Activated CD8-positive, alpha-beta T cell treated with anti-CD3 and anti-CD28 coated beads, Interleukin-2, amount 10 ng/mL, durations not matched to agents 7 days and 5 days (primary cell): ENCODE measurements at regions not wholly inside any gene's neighbourhood (a gene's known extent, or its start where the extent isn't known, plus 50 kb on each side); places are given as distances from the start of the nearest gene placed in this dataset.
A peak's percentile ranks its signal among the peaks of the same experiment; 100 is the strongest.
"Not testable (repeated sequence)": the region's sequence is repeated elsewhere in the genome, so short reads cannot be mapped to it uniquely, and the experiment has no call there.

ENCODE experiments used
- ATAC-seq: fragments of 150-1000 bp; cut with Tn5 transposase; one replicate; pipeline ENCODE4 v1.10.0; 2021; ENCODE audit warnings: moderate library complexity
- CTCF ChIA-PET: fragments of 350-600 bp; sonication (Branson Sonifier 250); formaldehyde crosslinking; loops from one replicate; lab custom pipeline; 2021; ENCODE audit warnings: antibody characterized with exemption; lab: Charles Lee
- POLR2A ChIA-PET: fragments of 350-600 bp; sonication (Branson Sonifier 250); formaldehyde crosslinking; loops from one replicate; lab custom pipeline; 2021; ENCODE audit warnings: antibody characterized with exemption; lab: Charles Lee
- DNase-seq: peaks from one replicate; pipeline ENCODE4 v3.0.0-alpha.2; 2020
- H3K27ac Mint-ChIP-seq: one replicate; pipeline ENCODE4 v1.8.0; 2021; ENCODE audit warnings: mild to moderate bottlenecking, mixed read lengths
- H3K27me3 Mint-ChIP-seq: one replicate; pipeline ENCODE4 v1.8.0; 2021; ENCODE audit warnings: low read depth, mixed read lengths
- H3K36me3 Mint-ChIP-seq: one replicate; pipeline ENCODE4 v1.8.0; 2021; ENCODE audit warnings: low read depth, mixed read lengths
- H3K4me1 Mint-ChIP-seq: one replicate; pipeline ENCODE4 v1.8.0; 2021; ENCODE audit warnings: low read depth, mixed read lengths
- H3K4me3 Mint-ChIP-seq: one replicate; pipeline ENCODE4 v1.8.0; 2021; ENCODE audit warnings: mild to moderate bottlenecking, mixed read lengths
- H3K9me3 Mint-ChIP-seq: one replicate; pipeline ENCODE4 v1.8.0; 2022; ENCODE audit warnings: mixed read lengths; ENCODE audit not compliant: insufficient read depth

DNA sequence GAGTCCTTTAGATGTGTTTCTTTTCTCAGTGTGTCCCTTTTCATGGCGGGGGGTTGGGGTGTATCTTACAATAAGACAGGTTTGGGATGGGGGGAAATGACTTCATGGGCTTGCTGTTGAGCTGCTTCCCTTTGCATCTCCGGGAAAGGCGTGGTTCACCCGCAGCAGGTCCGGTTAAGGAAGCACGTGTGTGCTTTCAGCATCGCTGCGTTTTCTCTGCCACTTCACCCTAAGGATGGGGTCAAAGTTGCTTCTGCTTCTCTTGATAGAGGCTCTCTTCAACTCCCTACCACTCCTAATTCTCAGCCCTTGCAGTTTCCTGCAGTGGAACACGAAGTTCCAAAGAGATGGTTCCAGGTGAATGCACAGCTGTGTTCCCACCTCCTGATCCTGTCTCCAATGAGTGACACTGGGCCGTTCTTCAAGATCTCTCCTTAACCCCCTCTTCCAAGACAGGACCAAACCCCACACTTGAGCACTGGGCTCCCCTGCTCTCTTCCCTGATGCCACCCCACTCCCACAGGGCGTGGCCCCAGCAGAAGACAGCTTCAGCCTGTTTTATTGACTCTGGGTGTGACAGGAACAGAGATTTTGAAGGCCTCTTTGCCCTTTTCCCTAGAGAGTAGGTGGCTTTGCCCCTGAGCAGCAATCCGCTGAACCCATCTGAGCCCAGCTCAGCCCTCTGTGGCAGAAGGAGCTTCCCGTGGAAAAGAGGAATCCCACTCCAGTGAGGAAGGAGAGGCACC, 85.2 kb downstream of the PLEKHG1 start:
- H3K4me3 Mint-ChIP-seq = no peak overlapping the region
- no peaks in the 10 kb centered on the region for H3K27me3 Mint-ChIP-seq
- no peaks in the 10 kb centered on the region for H3K9me3 Mint-ChIP-seq
- ChIA-PET POLR2A (no interaction called here), CTCF (interaction anchor here (1.3 to 3.1 kb wide), 4 partner anchors 41 to 277 kb away, joined by 3 to 11 read pairs (median 4); no protein-coding TSS in a partner anchor)
- peaks cover 12% of the 10 kb centered on the region for H3K4me1 Mint-ChIP-seq
- ATAC-seq (no peak), DNase-seq (no peak)
- H3K36me3 Mint-ChIP-seq = no peaks in the 10 kb centered on the region
- no peak overlapping the region for H3K27ac Mint-ChIP-seq

DNA sequence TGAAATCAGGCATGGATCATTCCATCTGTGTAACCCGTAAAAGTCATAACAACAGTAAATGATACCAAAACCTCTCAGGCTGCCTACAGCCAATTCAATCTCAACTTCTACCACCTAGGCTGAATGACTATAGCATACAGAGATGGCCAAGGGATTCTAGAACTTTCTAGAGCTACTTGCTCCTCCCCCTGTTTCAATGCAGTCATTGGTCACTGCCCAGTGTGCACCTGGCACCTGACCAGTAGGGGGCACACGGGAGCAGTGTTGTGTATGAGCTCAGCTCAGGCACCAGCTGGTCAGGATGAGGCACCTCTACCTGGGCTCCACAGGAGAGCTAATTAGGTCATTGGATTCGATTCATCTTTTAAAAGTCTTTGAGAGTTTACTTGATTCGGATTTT, 86.2 kb downstream of the PLEKHG1 start:
- H3K9me3 Mint-ChIP-seq = no peaks in the 10 kb centered on the region
- no peak overlapping the region for H3K4me3 Mint-ChIP-seq
- CTCF ChIA-PET = interaction anchor here (0.6 to 3.1 kb wide), 12 partner anchors 10 to 278 kb away, joined by 3 to 16 read pairs (median 4); no protein-coding TSS in a partner anchor
- peak; percentile 60 for ATAC-seq
- POLR2A ChIA-PET = no interaction called here
- H3K36me3 Mint-ChIP-seq = no peaks in the 10 kb centered on the region
- H3K27ac Mint-ChIP-seq = no peak overlapping the region
- no peaks in the 10 kb centered on the region for H3K27me3 Mint-ChIP-seq
- DNase-seq = peak; percentile 57
- peaks cover 12% of the 10 kb centered on the region for H3K4me1 Mint-ChIP-seq

DNA sequence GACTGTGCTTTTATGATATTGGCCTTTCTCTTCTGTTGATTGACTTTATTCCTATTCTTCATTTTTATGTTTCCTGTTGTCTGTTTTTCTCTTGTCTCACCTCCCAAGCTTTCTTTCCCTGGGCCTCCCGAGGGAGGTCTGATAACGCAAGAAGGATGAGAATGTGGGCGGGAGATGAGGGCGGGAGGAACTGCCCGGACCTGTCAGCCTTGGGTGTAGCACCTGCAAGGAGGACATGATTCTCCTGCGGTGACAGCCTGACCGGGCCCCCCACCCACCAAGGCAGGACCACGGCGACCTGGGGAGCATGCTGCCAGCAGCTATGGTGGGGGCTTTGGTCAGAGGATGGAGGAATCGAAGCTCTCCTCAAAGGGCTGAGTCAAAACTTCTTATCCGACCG, 86.9 kb downstream of the PLEKHG1 start:
- DNase-seq (no peak), ATAC-seq (no peak)
- no peaks in the 10 kb centered on the region for H3K9me3 Mint-ChIP-seq
- CTCF ChIA-PET = interaction anchor here (0.7 to 3.1 kb wide), 11 partner anchors 9 to 279 kb away, joined by 3 to 16 read pairs (median 4); no protein-coding TSS in a partner anchor
- H3K27me3 Mint-ChIP-seq = no peaks in the 10 kb centered on the region
- peaks cover 12% of the 10 kb centered on the region for H3K4me1 Mint-ChIP-seq
- POLR2A ChIA-PET = no interaction called here
- no peak overlapping the region for H3K27ac Mint-ChIP-seq
- no peaks in the 10 kb centered on the region for H3K36me3 Mint-ChIP-seq
- H3K4me3 Mint-ChIP-seq = no peak overlapping the region

DNA sequence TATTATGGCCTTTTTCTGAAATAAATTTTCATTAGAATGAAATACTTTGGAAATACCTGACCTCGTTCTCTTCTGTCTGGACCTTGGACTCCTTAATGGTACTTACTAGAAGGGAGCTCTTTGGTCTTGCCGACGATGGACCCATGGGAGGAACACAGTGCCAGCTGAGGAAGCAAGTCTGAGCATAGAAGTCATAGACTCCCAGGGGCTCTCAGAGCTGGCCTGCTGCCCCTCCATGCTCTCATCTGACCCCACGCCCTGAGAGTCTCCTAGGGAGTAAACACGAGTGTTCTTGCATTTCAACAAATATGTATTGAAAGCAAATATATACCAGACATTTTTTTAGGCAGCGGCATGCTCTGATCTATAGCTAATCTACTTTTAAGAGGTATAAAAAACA, 87.8 kb downstream of the PLEKHG1 start:
- no peaks in the 10 kb centered on the region for H3K36me3 Mint-ChIP-seq
- DNase-seq (no peak), ATAC-seq (no peak)
- H3K27ac Mint-ChIP-seq = no peak overlapping the region
- H3K9me3 Mint-ChIP-seq = no peaks in the 10 kb centered on the region
- CTCF ChIA-PET = interaction anchor here (0.7 to 2.0 kb wide), 3 partner anchors 8 to 198 kb away, joined by 3 to 16 read pairs (median 3); no protein-coding TSS in a partner anchor
- no peaks in the 10 kb centered on the region for H3K27me3 Mint-ChIP-seq
- H3K4me3 Mint-ChIP-seq = no peak overlapping the region
- H3K4me1 Mint-ChIP-seq = peaks cover 12% of the 10 kb centered on the region
- POLR2A ChIA-PET = no interaction called here

DNA sequence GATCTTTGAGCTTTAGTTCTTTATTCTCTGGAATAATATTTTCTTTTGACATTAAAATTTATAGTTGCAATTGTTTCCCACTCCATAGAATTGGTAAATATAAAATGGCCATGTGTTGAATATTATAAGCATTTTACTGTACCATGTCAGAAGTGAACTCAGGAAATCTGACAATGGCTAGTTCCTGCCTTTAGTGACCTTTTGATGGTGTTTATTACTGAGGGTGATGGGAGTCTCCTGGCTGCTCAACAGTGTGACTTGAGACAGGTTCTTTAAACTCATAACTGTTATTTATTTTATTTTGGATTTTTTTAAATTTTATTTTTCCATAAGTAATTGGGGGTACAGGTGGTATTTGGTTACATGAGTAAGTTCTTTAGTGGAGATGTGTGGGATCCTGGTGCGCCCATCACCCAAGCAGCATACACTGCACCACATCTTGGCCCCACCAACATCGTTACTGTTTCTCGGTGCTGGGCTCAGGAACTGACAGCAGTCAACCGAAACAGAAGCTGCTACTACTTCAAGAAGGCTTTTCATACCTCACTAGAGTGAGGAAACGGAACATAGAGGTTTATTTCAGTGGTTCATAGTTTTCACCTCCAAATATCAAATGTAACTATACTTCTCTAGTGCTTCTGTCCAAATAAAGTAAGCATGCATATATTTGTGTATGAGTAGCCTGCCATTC, 90.4 kb downstream of the PLEKHG1 start:
- Mint-ChIP-seq H3K4me3 (no peak overlapping the region), H3K27me3 (no peaks in the 10 kb centered on the region), H3K9me3 (no peaks in the 10 kb centered on the region), H3K36me3 (no peaks in the 10 kb centered on the region), H3K4me1 (no peaks in the 10 kb centered on the region), H3K27ac (no peak overlapping the region)
- ChIA-PET POLR2A (no interaction called here), CTCF (no interaction called here)
- DNase-seq (no peak), ATAC-seq (no peak)

DNA sequence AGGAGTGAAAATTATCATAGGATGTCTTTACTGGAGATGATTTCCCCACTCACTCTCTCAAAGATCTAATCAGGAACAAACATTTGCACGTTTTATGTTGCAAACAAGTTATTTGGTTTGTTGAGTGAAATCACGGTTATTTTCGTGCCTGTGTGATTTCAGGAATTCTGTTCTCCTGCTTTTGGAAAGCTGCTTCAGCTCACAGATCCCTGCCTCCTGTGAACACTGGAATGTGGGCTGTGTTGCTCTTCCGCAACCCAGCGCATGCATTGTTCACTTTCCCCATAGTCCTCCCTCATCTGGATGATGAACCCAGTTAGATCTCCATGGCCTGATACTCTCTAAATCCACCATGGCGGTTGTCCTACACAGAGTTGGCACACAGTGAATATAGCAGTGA, 91.0 kb downstream of the PLEKHG1 start:
- no peaks in the 10 kb centered on the region for H3K36me3 Mint-ChIP-seq
- no peaks in the 10 kb centered on the region for H3K9me3 Mint-ChIP-seq
- no peaks in the 10 kb centered on the region for H3K4me1 Mint-ChIP-seq
- H3K4me3 Mint-ChIP-seq = no peak overlapping the region
- peaks cover 1% of the 10 kb centered on the region for H3K27me3 Mint-ChIP-seq
- POLR2A ChIA-PET = no interaction called here
- ATAC-seq (no peak), DNase-seq (no peak)
- no peak overlapping the region for H3K27ac Mint-ChIP-seq
- CTCF ChIA-PET = no interaction called here

DNA sequence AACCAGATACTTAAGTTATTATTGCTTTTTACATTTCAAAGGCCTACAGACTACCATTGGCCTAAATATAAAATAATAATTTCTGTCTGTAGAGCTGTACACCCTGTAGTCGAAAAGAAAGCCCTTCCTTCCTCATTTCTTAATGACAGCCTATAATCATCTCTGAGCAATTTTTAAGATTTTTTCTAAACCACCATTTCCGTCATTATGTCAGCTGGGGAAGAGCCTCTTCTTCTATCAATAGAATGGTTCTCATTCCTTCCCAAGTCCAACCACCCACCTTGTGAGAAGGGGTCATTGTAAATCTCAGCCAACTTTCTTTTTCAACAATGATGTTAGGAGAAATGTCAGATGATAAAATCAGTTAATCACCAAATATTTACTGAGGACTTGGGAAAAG, 91.8 kb downstream of the PLEKHG1 start:
- Mint-ChIP-seq H3K4me3 (no peak overlapping the region), H3K27ac (no peak overlapping the region), H3K27me3 (peaks cover 4% of the 10 kb centered on the region), H3K9me3 (no peaks in the 10 kb centered on the region), H3K4me1 (no peaks in the 10 kb centered on the region), H3K36me3 (no peaks in the 10 kb centered on the region)
- ChIA-PET POLR2A (no interaction called here), CTCF (no interaction called here)
- ATAC-seq = no peak
- no peak for DNase-seq

DNA sequence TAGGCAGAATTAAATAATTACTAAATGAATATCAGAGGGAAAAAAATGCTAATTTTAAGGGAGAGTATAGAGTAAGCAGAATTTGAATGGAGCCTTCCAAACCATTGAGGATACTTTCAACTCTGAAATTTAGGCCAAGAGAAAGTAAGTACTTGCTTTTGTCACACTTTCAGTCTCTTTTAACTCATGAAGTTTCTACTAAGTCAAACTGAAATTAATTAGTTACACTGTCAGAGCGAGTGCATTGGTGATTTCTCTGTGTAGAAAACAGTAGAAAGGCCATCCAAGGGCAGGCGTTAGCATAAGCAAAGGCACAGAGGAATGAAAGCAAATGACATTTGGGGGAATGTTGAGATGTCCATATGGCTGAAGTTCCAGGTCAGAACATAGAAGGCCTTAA, 92.9 kb downstream of the PLEKHG1 start:
- Mint-ChIP-seq H3K4me1 (no peaks in the 10 kb centered on the region), H3K27ac (no peak overlapping the region), H3K27me3 (peaks cover 4% of the 10 kb centered on the region), H3K9me3 (no peaks in the 10 kb centered on the region), H3K4me3 (no peak overlapping the region), H3K36me3 (no peaks in the 10 kb centered on the region)
- ChIA-PET CTCF (no interaction called here), POLR2A (no interaction called here)
- DNase-seq = no peak
- no peak for ATAC-seq

DNA sequence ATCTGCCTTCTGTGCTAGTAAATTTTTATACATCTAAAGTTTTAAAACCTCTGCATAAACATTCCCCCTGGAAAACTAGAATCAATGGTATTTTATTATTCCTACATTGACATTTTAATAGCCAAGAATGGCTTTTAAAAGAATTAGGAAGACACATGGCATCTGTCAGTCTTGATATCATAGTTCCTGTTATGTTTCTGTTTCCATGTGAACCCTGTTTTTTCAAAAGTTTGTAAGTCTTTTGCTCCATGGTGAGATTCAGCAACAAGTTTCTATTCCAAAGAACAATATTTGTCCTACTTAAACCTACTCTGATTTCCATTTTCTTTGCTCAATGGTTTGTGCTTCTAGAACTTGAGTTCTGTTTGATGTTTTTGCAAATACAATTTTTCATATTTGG, 95.2 kb downstream of the PLEKHG1 start:
- POLR2A ChIA-PET = no interaction called here
- Mint-ChIP-seq H3K4me3 (no peak overlapping the region), H3K36me3 (no peaks in the 10 kb centered on the region), H3K27ac (no peak overlapping the region), H3K9me3 (no peaks in the 10 kb centered on the region), H3K4me1 (no peaks in the 10 kb centered on the region), H3K27me3 (peaks cover 6% of the 10 kb centered on the region)
- DNase-seq (no peak), ATAC-seq (no peak)
- CTCF ChIA-PET = interaction anchor here (2.0 kb wide), 1 partner anchor 9 kb away, joined by 16 read pairs; no protein-coding TSS in a partner anchor

DNA sequence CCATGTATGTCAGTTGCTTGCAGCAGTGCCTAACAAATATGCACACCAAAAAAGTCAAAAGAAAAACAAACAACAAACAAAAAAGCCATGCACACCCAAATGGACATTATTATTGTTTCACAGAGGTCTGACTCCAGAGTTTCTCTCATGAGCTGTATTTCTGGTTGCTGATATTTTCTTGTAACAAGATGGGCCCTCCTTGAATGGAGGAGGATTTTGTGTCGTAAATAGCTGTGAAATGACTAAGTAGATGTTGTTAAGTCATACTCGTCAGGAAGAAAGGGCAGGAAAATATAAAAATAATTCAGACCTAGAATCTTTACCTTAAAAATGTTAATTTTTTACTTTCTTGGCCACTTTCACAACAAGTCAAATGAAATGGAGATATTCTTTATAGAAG, 96.0 kb downstream of the PLEKHG1 start:
- H3K27ac Mint-ChIP-seq = no peak overlapping the region
- H3K36me3 Mint-ChIP-seq = no peaks in the 10 kb centered on the region

DNA sequence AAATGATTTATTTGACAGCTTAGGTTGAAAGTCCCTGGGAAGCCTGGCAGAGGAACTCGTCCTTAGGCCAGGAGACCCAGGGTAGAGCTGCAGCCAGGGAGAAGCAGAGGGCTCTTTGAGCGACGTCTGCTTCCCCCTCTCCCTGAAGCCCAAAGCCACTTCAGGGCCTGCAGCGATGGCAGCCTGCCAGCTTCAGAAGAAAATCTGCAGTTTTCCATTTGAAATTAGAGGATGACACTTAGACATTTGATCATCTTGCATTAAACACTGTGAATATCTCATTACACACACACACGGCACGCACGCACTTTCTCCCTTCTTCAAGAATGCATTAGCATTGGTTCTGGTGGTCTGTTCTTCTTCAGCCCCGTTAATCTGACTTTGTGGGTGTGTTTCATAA, 96.5 kb downstream of the PLEKHG1 start:
- Mint-ChIP-seq H3K36me3 (no peaks in the 10 kb centered on the region), H3K4me1 (no peaks in the 10 kb centered on the region), H3K27ac (no peak overlapping the region), H3K4me3 (no peak overlapping the region), H3K9me3 (no peaks in the 10 kb centered on the region), H3K27me3 (peaks cover 6% of the 10 kb centered on the region)
- ChIA-PET POLR2A (no interaction called here), CTCF (interaction anchor here (2.0 kb wide), 1 partner anchor 10 kb away, joined by 16 read pairs; no protein-coding TSS in a partner anchor)
- ATAC-seq (no peak), DNase-seq (no peak)

More for the DNA sequence above, 96.0 kb downstream of the PLEKHG1 start:
- no peaks in the 10 kb centered on the region for H3K4me1 Mint-ChIP-seq
- CTCF ChIA-PET = interaction anchor here (0.7 to 2.0 kb wide), 2 partner anchors 9 to 319 kb away, joined by 3 to 16 read pairs; no protein-coding TSS in a partner anchor
- DNase-seq (no peak), ATAC-seq (no peak)
- H3K27me3 Mint-ChIP-seq = peaks cover 6% of the 10 kb centered on the region
- POLR2A ChIA-PET = no interaction called here
- H3K9me3 Mint-ChIP-seq = no peaks in the 10 kb centered on the region
- H3K4me3 Mint-ChIP-seq = no peak overlapping the region

DNA sequence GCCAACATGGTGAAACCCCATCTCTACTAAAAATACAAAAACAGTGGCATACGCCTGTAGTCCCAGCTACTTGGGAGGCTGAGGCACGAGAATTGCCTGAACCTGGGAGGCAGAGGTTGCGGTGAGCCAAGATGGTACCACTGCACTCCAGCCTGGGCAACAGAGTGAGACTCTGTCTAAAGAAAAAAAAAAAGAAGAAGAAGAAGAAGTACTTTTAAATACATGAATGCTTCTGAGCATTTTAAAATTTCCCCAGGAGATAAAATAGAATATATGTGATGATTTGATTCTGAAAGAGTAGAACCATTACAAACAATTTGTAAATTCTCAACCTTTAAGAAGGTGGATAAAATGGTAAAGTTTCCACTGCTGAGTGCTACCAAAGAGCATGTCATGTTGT, 97.2 kb downstream of the PLEKHG1 start:
- CTCF ChIA-PET, H3K27me3 Mint-ChIP-seq, H3K27ac Mint-ChIP-seq, H3K9me3 Mint-ChIP-seq, H3K4me3 Mint-ChIP-seq, H3K36me3 Mint-ChIP-seq, POLR2A ChIA-PET, DNase-seq, ATAC-seq, H3K4me1 Mint-ChIP-seq: not testable (repeated sequence)
